ENCODE measurements at regions not wholly inside any gene's neighbourhood (a gene's known extent, or its start where the extent isn't known, plus 50 kb on each side); places are given as distances from the start of the nearest gene placed in this dataset.

DNA sequence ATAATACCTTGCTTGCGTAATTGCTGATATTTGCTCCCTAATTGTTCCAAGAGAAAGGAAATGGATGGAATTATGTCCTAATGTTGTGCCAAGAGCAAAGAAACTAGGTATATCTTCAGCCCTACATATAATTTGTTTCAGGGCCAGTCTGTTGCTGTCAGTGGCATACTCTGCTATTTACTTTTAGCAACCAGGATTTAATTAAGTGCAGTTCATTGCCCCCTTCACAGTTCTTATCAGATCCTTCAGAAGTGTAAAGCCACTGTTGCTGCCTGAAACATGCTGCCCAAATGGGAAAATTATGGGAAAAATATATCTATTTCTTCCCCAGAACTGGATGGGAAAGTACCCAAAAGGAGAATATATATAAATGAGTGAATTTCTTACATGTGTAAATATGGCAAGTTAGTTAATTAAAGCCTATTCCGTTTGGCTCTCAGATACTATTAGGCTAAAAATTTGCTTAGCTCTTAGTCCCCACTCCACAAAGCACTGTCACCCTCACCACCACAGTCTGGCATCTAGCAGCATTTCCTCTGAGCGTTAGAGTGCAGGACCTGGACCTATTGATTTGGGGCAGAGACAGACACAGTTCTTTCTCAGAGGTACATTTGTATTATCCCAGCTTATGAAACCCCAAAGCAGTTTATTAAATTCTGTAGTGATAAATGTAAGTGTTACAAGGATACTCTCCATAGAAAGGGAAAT lies 72.8 kb upstream of the DTNA start:
- TF ChIP-seq, protein P1, sequence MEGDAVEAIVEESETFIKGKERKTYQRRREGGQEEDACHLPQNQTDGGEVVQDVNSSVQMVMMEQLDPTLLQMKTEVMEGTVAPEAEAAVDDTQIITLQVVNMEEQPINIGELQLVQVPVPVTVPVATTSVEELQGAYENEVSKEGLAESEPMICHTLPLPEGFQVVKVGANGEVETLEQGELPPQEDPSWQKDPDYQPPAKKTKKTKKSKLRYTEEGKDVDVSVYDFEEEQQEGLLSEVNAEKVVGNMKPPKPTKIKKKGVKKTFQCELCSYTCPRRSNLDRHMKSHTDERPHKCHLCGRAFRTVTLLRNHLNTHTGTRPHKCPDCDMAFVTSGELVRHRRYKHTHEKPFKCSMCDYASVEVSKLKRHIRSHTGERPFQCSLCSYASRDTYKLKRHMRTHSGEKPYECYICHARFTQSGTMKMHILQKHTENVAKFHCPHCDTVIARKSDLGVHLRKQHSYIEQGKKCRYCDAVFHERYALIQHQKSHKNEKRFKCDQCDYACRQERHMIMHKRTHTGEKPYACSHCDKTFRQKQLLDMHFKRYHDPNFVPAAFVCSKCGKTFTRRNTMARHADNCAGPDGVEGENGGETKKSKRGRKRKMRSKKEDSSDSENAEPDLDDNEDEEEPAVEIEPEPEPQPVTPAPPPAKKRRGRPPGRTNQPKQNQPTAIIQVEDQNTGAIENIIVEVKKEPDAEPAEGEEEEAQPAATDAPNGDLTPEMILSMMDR (conservative IDR thresholded peaks at IDR 0.05; ENCODE audit: low read length) = no peak
- TF ChIP-seq EZH2phosphoT487 (IDR thresholded peaks at IDR 0.05; ENCODE audit: borderline replicate concordance, low read depth, low read length) = no peak
